22Rv1 (cell line): ENCODE measurements at regions not wholly inside any gene's neighbourhood (a gene's known extent, or its start where the extent isn't known, plus 50 kb on each side); places are given as distances from the start of the nearest gene placed in this dataset.

Source experiments
- CTCF ChIP-seq: fragments of 450-650 bp; IDR thresholded peaks from 2 replicates; pipeline ENCODE4 v1.5.1; 2017; ENCODE audit warnings: mild to moderate bottlenecking
- ZFX ChIP-seq: fragments of 450-650 bp; IDR thresholded peaks from 2 replicates; pipeline ENCODE4 v1.6.1; 2017; ENCODE audit warnings: antibody characterized with exemption, borderline replicate concordance

GRCh38 chr2:147789720-147790119, 55.1 kb upstream of the ACVR2A start:
- TF ChIP-seq CTCF (no peak), ZFX (no peak)
